GM13976 (cell line): ENCODE measurements at regions not wholly inside any gene's neighbourhood (a gene's known extent, or its start where the extent isn't known, plus 50 kb on each side); places are given as distances from the start of the nearest gene placed in this dataset.
"Not testable (repeated sequence)": the region's sequence is repeated elsewhere in the genome, so short reads cannot be mapped to it uniquely, and the experiment has no call there.

Experiments used
- DNase-seq: peaks from one replicate; pipeline ENCODE4 v3.0.0; 2012; ENCODE audit warnings: low spot score
- in situ Hi-C: fragments of 300-500 bp; cut with MboI; formaldehyde crosslinking; loops from one replicate; pipeline ENCODE4 v1.12.0; 2022; ENCODE audit warnings: low sequenced_read_pairs, mixed read lengths, inconsistent platforms; ENCODE audit not compliant: unreplicated experiment

DNA sequence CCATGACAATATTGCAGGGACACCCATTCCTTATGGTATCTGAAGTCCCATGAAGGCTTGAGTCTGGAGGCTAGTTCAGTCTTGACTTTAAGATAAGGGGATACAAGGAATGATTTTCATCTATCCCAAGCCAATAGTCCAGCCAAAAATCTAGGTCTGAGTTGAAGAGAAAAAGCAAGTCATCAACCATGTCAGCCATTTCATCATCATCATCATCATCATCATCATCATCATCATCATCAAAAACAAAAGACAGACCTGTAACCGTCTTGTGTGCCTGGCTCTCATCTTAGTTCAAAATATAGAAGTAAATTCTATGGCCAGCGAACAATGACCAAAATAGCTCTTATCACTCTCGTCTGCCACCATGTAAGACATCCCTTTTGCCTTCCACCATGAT, 59.5 kb upstream of the FAM90A26 start:
- DNase-seq, in situ Hi-C loops: not testable (repeated sequence)

- DNase-seq, in situ Hi-C loops: not testable (repeated sequence)
Observed at GRCh38 chr4:9103148-9103524, 67.1 kb upstream of the FAM90A26 start.

DNA sequence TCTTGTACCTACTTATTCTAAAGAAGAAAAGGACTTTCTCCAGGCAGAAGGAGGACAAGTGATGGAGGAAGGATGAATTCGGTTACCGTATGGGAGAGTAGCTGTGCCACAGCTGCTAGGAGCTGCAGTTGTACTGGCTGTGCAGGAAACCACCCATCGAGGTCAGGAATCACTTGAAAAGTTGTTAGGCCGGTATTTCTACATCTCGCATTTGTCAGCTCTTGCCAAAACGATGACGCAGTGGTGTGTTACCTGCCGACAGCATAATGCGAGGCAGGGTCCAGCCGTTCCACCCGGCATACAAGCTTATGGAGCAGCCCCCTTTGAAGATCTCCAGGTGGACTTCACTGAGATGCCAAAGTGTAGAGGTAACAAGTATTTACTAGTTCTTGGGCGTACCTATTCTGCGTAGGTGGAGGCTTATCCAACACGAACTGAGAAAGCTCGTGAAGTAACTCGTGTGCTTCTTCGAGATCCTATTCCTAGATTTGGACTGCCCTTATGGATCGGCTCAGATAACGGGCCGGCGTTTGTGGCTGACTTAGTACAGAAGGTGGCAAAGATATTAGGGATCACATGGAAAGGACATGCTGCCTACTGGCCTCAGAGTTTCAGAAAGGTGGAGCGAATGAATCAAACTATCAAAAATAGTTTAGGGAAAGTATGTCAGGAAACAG, 67.6 kb upstream of the FAM90A26 start:
- in situ Hi-C loops, DNase-seq: not testable (repeated sequence)

DNA sequence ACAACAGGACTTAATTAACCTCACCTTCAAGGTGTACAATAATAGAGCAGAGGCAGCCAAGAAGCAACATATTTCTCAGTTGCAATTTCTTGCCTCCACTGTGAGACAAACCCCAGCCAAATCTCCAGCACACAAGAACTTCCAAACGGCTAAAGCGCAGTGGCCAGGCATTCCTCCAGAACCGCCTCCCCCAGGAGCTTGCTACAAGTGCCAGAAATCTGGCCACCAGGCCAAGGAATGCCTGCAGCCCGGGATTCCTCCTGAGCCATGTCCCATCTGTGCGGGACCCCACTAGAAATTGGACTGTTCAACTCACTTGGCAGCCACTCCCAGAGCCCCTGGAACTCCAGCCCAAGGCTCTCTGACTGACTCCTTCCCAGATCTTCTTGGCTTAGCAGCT, 73.9 kb upstream of the FAM90A26 start:
- DNase-seq, in situ Hi-C loops: not testable (repeated sequence)

- DNase-seq, in situ Hi-C loops: not testable (repeated sequence)
Observed at GRCh38 chr4:9078796-9079195, 91.4 kb upstream of the FAM90A26 start.

- in situ Hi-C loops, DNase-seq: not testable (repeated sequence)
Observed at GRCh38 chr4:9076974-9077373, 93.2 kb upstream of the FAM90A26 start.

GRCh38 chr4:9076486-9076885, 93.7 kb upstream of the FAM90A26 start:
- in situ Hi-C loops, DNase-seq: not testable (repeated sequence)

DNA sequence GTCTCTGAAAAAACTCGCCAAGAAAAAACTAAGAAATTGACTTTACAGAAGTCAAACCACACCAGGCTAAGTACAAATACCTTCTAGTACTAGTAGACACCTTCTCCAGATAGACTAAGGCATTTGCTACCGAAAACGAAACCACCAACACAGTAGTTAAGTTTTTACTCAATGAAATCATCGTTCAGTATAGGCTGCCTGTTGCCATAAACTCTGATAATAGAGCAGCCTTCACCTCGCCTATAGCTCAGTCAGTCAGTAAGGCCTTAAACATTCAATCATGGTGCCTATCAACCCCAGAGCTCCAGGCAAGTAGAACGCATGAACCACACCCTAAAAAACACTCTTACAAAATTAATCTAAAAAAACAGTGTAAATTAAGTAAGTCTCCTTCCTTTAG, 96.8 kb upstream of the FAM90A26 start:
- in situ Hi-C loops, DNase-seq: not testable (repeated sequence)

DNA sequence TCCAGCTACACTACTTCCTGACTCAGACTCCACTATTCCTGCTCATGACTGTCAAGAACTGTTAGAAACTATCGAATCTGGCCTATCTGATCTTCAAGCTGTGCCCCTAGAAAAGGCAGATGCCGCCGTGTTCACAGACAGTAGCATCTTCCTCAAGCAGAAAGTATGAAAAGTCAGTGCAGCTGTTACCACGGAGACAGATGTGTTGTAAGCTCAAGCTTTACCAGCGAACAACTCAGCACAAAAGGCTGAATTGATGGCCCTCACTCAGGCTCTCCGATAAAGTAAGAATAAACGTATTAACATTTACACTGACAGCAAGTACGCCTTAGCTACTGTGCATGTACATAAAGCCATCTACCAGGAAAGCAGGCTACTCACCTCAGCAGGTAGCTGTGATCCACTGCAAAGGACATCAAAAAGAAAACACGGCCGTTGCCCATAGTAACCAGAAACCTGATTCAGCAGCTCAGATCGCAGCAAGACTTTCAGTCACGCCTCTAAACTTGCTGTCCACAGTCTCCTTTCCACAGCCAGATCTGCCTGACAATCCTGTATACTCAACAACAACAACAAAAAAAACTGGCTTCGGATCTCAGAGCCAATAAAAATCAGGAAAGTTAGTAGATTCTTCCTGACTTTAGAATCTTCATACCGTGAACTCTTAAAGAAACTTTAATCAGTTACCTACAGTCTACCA, 97.5 kb upstream of the FAM90A26 start:
- DNase-seq, in situ Hi-C loops: not testable (repeated sequence)

- DNase-seq, in situ Hi-C loops: not testable (repeated sequence)
Observed at GRCh38 chr4:9067923-9068322, 102.3 kb upstream of the FAM90A26 start.

DNA sequence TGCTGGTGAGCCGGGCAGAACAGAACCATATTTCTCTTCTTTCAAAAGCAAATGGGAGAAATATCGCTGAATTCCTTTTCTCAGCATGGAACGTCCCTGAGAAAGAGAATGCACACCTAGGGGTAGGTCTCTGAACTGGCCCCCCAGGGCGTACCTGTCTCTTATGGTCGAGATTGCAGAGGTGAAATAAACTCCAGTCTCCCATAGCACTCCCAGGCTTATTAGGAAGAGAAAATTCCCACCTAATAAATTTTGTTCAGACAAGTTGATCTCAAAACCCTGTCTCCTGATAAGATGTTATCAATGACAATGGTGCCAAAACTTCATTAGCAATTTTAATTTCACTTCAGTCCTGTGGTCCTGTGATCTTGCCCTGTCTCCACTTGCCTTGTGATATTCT, 106.6 kb upstream of the FAM90A26 start:
- DNase-seq, in situ Hi-C loops: not testable (repeated sequence)

GRCh38 chr4:9024866-9025265, 145.3 kb upstream of the FAM90A26 start:
- DNase-seq, in situ Hi-C loops: not testable (repeated sequence)

GRCh38 chr4:9009792-9010191, 138.2 kb upstream of the HMX1 start:
- in situ Hi-C loops, DNase-seq: not testable (repeated sequence)

- DNase-seq, in situ Hi-C loops: not testable (repeated sequence)
Observed at GRCh38 chr4:9008407-9008806, 136.8 kb upstream of the HMX1 start.

DNA sequence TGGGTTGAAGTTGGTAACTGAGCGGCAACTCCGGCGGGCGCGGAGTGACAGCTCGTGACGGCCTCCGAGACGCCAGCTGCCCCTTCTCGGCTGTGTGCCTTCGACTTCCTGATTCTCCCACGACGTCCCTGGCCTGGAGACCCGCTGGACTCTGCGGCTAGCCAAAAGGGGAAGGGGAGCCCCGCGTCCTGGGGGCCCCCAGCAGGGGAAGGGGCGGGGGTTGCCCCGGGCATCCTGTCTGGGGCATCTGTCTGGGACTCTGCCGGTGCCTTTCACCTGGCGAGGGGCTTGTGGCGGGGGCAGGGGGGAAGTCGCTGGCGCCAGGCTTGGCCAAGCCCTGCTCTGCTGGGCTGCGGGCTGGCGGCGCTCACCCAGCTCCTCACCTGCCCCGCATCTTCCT, 129.5 kb upstream of the HMX1 start:
- in situ Hi-C loops, DNase-seq: not testable (repeated sequence)
